Panc1 (cell line): ENCODE measurements at regions not wholly inside any gene's neighbourhood (a gene's known extent, or its start where the extent isn't known, plus 50 kb on each side); places are given as distances from the start of the nearest gene placed in this dataset.

Source experiments
- CTCF ChIP-seq: fragments of 450-650 bp; IDR thresholded peaks from 2 replicates; pipeline ENCODE4 v1.5.1; 2017; ENCODE audit warnings: mild to moderate bottlenecking
- POLR2AphosphoS5 ChIP-seq: IDR thresholded peaks from 2 replicates; pipeline ENCODE4 v1.6.1; 2012; ENCODE audit warnings: mild to moderate bottlenecking, low read depth, low read length, moderate library complexity
- REST ChIP-seq, 2 experiments: IDR thresholded peaks; 2 replicates each; pipeline ENCODE4 v1.6.1; 2011 to 2012; ENCODE audit warnings: low read depth in 2 of 2, control low read depth in 1 of 2, low read length in 1 of 2, mild to moderate bottlenecking in 1 of 2, moderate library complexity in 1 of 2; ENCODE audit not compliant: insufficient read depth in 1 of 2
- SIN3A ChIP-seq: IDR thresholded peaks from 2 replicates; pipeline ENCODE4 v1.6.1; 2012; ENCODE audit warnings: low read depth, mild to moderate bottlenecking, low read length, moderate library complexity, borderline replicate concordance; ENCODE audit not compliant: insufficient read depth
- TCF7L2 ChIP-seq: IDR thresholded peaks from 2 replicates; pipeline ENCODE4 v1.6.1; 2011; ENCODE audit warnings: mild to moderate bottlenecking, low read depth, low read length, inconsistent platforms

GRCh38 chr1:68327414-68327813, 95.1 kb upstream of the WLS start:
- TF ChIP-seq CTCF (no peak), POLR2AphosphoS5 (no peak), REST (IDR thresholded peaks at IDR 0.05; ENCODE audit: insufficient read depth in 1 of 2, low read depth in 2 of 2, low read length in 1 of 2) (no peak), TCF7L2 (no peak), SIN3A (no peak)
